Activated CD8-positive, alpha-beta memory T cell treated with anti-CD3 and anti-CD28 coated beads, Interleukin-2, amount 50 U/mL, for 48 hours (primary cell): ENCODE measurements at regions not wholly inside any gene's neighbourhood (a gene's known extent, or its start where the extent isn't known, plus 50 kb on each side); places are given as distances from the start of the nearest gene placed in this dataset.

Experiments used
- DNase-seq: peaks from one replicate; pipeline ENCODE4 v3.0.0-alpha.2; 2020

DNA sequence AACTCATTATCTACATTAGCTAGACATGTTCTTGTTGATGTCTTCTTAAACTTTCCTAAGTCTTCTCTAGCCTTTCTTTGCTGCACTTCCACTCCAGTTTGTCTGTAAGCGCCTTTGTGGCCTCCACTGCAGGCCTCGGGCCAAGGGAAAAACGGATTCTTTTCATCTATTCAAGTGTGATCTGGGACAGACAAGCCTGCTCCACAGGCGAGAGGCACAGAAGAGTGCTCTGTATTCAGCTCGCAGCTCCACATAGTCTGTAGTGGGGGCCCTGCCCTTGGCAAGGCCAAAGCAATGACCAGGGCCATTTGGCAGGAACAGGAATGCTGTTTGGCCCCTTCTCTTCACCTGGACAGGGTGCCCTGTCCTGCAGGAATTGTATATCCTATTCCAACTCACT, 84.1 kb upstream of the BARX2 start:
- no peak for DNase-seq

DNA sequence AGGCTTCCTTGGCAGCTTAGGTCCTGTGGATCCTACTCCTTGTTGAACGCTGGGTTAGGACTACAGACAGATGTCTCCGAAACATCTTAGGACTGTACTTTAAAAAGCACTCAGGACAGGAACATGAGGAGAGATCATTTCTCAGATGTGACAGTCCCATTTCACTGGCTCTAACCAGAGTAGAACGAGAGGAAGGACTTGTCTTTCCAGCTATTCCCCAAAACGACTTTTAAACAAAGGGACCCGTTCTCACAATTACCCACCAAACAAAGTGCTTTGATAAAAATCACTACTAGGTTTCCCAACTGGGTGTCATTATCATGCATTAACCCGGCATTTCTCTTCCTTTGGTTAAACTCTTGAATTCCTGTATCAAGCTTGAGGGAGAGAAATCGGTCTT, 84.7 kb upstream of the BARX2 start:
- DNase-seq, result no peak

- no peak for DNase-seq
Measured at GRCh38 chr11:129289350-129290040, 86.2 kb upstream of the BARX2 start.

DNA sequence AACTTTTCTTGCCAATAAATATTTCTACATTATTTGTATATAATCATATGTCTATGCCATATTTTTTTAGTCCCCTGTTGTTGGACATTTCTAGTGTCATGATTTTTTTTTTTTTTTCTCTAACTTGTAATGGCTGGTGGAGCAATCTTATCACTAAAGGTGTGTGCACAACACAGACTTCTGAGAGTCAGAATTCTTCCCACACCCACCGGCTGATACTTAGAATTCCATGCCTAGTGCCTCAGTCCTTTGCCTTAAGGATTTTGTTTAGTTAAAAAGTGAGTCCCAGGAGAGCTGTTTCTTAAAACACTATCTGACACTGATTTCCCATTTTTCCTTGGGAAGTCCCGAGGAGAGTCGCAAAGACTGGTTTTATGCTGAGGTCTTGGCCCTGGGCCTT, 87.7 kb upstream of the BARX2 start:
- DNase-seq, result no peak

DNA sequence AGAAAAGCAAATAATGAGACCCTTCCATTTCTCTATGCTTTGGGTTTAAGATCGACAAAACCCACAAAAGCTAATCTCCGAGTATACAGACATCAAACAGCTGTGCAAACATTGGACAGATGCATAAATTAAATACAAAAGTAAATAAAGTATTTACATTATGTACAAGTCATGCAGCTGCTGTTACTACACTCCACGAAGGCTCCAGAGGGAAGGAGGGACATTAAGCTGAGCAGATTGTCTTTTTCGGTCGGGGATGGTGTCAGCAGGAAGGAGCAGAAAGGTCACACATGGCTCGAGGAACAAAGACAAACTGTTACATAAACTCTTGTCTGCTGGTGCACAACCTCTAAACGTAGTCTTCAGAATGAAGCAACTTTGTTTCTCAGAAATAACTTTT, 88.8 kb upstream of the BARX2 start:
- no peak for DNase-seq

- DNase-seq, result no peak
Measured at GRCh38 chr11:129285402-129285786, 90.3 kb upstream of the BARX2 start.

DNA sequence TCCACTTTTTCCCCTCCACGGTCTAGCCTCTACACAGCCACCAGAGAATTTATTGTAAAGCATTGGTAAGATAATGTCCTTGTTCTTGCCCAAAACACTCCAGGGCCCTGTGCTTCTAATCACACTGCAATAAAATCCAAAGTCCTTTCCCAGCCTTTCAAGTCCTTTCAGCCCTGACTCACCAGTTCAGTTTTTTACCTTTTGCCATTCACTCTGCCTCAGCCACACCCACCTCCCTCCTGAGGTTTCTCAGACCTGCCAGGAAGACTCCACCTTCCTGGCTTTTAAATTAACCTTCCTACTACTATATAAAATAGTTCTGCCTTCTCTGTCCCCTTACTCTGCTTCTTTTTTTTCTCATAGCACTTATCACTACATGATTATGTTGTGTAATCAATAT, 91.0 kb upstream of the ARHGAP32 start:
- DNase-seq, result no peak

DNA sequence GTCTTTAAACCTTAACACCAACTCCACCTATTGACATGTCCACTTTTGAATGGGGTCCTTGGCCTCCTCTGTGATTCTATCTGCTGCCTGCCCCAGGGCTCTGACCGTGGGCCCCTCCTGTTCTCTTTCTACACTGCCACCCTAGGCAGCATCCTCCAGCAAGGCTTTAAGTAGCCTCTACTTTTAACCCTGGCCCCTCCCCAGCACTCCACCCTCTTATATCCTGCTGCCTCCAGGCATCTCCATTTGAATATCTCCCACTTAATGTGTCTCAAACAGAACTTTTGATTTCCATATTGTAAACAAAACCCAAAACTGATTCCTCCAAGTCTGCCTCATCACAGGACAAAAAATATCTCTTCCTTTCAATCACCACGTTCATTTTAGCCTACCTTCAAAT, 90.5 kb upstream of the ARHGAP32 start:
- no peak for DNase-seq

GRCh38 chr11:129281471-129282415, 89.6 kb upstream of the ARHGAP32 start:
- no peak for DNase-seq

DNA sequence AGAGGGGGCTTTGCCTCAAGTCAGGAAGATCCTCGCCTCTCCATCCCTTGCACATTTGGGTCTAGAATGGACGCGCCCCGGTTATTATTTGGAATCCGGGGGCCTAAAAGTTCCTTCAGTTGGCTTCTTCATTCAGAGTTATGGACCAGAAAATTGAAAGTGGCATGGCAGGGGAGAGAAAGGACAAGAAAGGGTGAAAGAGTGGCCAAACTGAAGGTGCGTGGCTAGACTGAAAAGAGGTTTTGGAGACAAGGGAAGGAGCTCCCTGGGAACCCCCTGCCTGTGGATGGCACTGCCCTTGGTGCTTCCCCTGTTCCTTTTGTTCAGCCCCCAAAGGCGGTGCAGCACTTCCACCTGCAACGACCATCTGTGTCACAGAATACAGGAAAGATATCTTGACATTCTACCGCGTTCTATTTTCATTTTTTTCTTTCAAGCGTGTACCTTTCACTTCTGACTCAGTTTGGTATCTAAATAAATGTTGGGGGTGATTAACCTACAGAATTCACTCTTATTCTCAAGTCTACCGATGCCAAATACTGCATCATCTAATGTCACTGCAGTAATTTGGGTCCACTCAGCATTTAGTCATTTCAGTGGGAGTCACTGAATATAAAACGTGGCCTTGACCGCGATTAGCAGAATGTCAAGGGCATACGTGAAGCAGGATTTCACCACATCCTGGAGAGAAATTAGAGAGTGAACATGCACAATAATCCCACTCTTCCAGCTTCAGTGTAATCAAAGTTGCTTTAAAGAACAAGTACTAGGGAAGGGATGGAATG, 88.1 kb upstream of the ARHGAP32 start:
- peak; percentile 66 for DNase-seq

- peak; percentile 81 for DNase-seq
Measured at GRCh38 chr11:129279326-129280026, 87.4 kb upstream of the ARHGAP32 start.

GRCh38 chr11:129278586-129279319, 86.6 kb upstream of the ARHGAP32 start:
- peak; percentile 55 for DNase-seq

DNA sequence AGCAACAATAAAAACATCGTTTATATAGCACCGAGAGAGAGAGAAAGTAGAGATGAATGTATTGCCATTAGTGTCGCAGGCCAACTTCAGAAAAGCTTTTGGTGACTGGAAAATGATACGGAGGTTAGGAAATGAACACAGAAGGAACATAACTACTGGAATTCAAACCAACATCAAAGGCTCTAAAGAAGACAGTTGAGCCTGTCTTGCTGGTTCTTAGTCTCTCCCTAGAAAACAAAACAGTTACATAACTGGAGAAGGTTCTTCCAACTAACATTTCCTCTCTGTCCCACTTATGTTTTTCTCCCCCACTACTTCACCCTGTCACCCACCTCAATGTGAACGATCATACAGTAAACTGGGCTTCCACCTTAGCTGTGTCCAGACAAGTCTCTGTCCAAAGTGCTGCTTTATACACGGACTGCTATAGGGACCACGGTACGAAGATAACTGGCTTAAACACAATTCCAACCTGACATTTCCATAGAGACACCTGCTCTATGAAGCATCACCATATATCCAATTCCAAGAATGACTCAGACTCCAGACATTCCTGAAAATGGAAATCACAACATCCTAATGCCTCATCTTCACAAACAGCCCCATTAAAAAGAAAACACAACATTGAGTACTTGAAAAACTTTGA, 85.2 kb upstream of the ARHGAP32 start:
- no peak for DNase-seq

DNA sequence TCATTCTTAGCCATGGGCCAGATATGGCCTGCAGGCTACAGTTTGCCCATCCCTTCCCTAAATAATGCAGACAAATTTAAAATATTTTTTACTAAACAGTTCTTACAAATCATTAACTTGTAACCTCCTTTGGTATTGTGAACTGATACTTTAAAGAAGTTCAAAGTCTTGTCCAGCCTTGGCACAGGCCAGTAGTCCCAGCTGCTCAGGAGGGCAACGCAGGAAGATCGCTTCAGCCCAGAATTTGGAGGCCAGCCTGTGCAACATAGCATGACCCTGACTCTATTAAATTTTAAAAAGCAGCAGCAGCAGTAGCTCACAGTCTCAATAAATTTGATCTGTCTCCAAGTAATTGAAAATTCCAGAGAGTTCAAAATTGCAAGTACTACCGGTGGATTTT, 83.7 kb upstream of the ARHGAP32 start:
- DNase-seq, result no peak

- DNase-seq, result no peak
Measured at GRCh38 chr11:129273944-129274711, 82.0 kb upstream of the ARHGAP32 start.

- DNase-seq, result no peak
Measured at GRCh38 chr11:129273322-129273721, 81.2 kb upstream of the ARHGAP32 start.

GRCh38 chr11:129271030-129271429, 78.9 kb upstream of the ARHGAP32 start:
- no peak for DNase-seq

DNA sequence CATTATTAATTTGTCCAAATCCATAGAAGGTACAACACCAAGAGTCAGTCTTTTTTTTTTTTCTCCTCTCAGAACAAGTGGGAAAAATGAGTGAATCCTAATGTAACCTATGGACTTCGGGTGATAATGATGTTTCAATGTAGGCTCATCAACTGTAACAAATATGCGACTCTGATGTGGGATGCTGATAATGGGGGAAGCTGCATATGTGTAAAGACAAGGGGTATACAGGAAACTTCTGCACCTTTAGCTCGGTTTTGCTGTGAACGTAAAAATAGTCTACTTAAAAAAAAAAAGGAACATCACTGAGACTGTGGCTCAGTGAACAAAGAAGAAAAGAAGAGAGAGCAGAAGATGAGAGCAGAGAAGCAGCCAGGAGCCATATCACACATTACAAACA, 78.3 kb upstream of the ARHGAP32 start:
- no peak for DNase-seq

DNA sequence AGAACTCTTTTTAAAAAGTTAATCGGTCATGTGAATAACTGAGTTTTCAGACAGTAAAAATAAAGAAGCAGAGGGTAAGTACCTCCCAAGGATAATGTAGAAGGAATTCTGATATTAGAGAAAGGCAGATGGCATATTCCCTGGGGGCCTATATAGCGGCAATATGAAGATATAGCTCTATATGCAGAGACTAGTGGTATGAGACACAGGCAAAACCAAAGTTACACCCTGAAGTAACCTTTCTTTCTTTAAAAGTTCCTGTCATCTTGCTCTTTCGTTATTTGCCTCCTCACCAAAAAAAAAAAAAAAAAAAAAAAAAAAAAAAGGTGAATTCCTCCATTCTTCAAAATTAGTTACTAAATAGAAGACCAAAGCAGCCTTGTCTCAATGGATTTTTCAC, 76.2 kb upstream of the ARHGAP32 start:
- no peak for DNase-seq

GRCh38 chr11:129267716-129268115, 75.6 kb upstream of the ARHGAP32 start:
- DNase-seq, result no peak

DNA sequence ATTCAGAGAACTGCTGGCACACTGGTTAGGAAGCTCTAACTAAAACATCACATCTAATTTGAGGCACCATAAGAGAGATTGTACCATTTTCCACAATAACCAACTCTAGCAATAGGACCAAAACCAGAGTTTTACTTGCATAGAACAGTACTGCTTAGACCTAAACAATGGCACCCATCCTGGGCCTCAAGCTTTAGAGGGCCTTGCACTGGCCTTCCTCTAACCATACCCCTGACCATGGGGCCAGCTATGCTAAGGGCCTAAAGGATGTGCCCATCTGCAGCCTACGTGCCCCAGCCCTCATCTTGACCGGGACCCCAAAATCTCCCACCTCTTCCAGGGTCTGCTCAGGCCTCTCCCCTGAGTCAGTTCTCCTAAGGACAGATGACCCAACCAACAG, 74.4 kb upstream of the ARHGAP32 start:
- no peak for DNase-seq
